ENCODE measurements at regions not wholly inside any gene's neighbourhood (a gene's known extent, or its start where the extent isn't known, plus 50 kb on each side); places are given as distances from the start of the nearest gene placed in this dataset.

DNA sequence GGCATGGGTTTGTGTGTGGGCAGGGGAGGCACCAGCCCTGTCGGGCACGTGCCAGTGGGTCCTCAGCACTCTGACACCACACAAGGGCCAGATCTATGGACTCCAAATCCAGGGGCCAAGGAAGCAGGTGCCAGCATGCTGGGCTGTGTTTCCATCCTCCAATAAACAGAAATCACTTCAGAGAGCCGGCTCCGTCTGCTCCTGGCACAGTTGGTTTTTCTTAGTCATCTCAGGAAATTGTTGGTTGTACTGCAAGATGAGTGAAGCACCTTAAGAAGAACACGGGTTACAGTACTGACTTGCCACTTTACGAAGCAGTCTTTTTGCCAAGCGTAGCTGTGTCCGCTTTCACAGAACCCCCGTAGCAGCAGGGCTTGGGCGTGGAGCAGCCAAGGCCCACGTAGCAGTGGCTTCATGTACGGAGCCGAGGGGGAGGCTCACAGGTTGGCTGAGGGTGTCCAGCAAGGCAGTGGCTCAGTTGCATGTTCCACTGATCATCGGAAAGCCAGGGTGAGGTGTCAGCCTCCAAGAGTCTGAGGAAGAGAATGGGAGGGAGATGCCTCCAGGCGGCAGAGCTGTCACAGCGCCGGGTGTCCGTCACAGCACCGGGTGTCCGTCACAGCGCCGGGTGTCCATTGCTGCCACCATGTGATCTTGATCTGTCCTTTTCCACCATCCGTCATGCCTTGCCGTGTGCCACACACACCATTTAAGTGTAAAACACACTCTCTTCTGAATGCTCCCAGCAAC is 314.9 kb downstream of the CTTN start:
- no peaks in the 10 kb centered on the region for H3K4me1 ChIP-seq (replicated peaks; ENCODE audit: insufficient read depth)
- H3K9me3 ChIP-seq (ENCODE audit: insufficient read depth, low read depth) = no peaks in the 10 kb centered on the region
- H3K4me2 ChIP-seq = no peak overlapping the region
- H3K27ac ChIP-seq = no peak overlapping the region
- no peaks in the 10 kb centered on the region for H3F3A ChIP-seq (ENCODE audit: insufficient read depth, low read depth)
- POLR2A ChIA-PET (ENCODE audit: unreplicated experiment) = no interaction called here
- no peak for DNase-seq
- no peaks in the 10 kb centered on the region for H3K79me2 ChIP-seq (ENCODE audit: low read depth)
- H4K20me1 ChIP-seq (ENCODE audit: insufficient read depth) = peaks cover 15% of the 10 kb centered on the region
- CTCF ChIA-PET = no interaction called here
- H2AFZ ChIP-seq = no peak overlapping the region
- H3K36me3 ChIP-seq (ENCODE audit: low read depth) = no peaks in the 10 kb centered on the region
- intact Hi-C loops (cut with micrococcal nuclease; ENCODE audit: unreplicated experiment) = no loop called here
- BruUV-seq (replicated peaks) = no TSS peak
- no peaks in the 10 kb centered on the region for H3K9me2 ChIP-seq (ENCODE audit: insufficient read depth)
- no peaks in the 10 kb centered on the region for H3K27me3 ChIP-seq (ENCODE audit: insufficient read depth, low read depth)
- no peak overlapping the region for H3K4me3 ChIP-seq
- TF ChIP-seq, protein P1, sequence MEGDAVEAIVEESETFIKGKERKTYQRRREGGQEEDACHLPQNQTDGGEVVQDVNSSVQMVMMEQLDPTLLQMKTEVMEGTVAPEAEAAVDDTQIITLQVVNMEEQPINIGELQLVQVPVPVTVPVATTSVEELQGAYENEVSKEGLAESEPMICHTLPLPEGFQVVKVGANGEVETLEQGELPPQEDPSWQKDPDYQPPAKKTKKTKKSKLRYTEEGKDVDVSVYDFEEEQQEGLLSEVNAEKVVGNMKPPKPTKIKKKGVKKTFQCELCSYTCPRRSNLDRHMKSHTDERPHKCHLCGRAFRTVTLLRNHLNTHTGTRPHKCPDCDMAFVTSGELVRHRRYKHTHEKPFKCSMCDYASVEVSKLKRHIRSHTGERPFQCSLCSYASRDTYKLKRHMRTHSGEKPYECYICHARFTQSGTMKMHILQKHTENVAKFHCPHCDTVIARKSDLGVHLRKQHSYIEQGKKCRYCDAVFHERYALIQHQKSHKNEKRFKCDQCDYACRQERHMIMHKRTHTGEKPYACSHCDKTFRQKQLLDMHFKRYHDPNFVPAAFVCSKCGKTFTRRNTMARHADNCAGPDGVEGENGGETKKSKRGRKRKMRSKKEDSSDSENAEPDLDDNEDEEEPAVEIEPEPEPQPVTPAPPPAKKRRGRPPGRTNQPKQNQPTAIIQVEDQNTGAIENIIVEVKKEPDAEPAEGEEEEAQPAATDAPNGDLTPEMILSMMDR (conservative IDR thresholded peaks at IDR 0.05) = no peak
- TF ChIP-seq EZH2 (IDR thresholded peaks at IDR 0.05; ENCODE audit: low read depth) = no peak

DNA sequence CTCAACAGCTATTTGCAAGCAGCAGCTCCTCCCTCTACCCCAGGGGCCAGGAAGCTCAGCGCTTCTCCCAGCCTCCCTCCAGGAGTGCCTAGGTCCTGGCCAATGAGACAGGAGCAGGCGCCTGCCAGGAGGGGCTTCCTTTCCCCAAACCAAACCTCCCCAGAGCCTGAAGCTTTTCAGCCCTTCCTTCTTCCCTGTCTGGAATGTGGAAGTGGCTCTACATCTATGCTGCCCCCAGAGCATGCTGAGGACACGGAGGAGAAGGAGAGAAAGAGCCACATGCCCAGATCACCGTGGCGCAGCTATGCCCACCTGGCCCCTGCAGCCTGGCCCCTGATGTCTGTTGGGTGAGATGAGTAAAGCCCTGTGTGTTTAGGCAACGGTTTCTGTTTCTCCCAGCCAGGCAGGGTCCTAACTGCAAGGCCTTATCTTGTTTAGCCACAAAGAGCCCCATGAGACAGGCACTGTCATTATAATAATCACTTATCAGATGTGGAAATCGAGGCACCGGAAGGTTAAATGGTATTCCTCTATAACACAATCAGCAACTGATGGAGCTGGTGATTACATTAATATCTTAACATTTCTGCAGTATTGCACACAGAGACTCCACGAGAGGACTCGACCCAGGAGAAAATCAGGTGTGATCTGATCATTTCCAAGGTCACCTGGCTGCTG is 315.8 kb downstream of the CTTN start:
- H3K27me3 ChIP-seq (ENCODE audit: insufficient read depth, low read depth) = no peaks in the 10 kb centered on the region
- no peaks in the 10 kb centered on the region for H3K79me2 ChIP-seq (ENCODE audit: low read depth)
- no peaks in the 10 kb centered on the region for H3K4me1 ChIP-seq (replicated peaks; ENCODE audit: insufficient read depth)
- H3K4me2 ChIP-seq = no peak overlapping the region
- H3F3A ChIP-seq (ENCODE audit: insufficient read depth, low read depth) = no peaks in the 10 kb centered on the region
- H3K4me3 ChIP-seq = no peak overlapping the region
- no peaks in the 10 kb centered on the region for H3K9me2 ChIP-seq (ENCODE audit: insufficient read depth)
- H3K36me3 ChIP-seq (ENCODE audit: low read depth) = no peaks in the 10 kb centered on the region
- no peak for DNase-seq
- H3K27ac ChIP-seq = no peak overlapping the region
- ChIA-PET CTCF (no interaction called here), POLR2A (ENCODE audit: unreplicated experiment) (no interaction called here)
- no peak overlapping the region for H2AFZ ChIP-seq
- intact Hi-C loops (cut with micrococcal nuclease; ENCODE audit: unreplicated experiment) = no loop called here
- BruUV-seq (replicated peaks) = no TSS peak
- no peak for TF ChIP-seq EZH2 (IDR thresholded peaks at IDR 0.05; ENCODE audit: low read depth)
- TF ChIP-seq, protein P1 (conservative IDR thresholded peaks at IDR 0.05) = no peak
- peaks cover 15% of the 10 kb centered on the region for H4K20me1 ChIP-seq (ENCODE audit: insufficient read depth)
- no peaks in the 10 kb centered on the region for H3K9me3 ChIP-seq (ENCODE audit: insufficient read depth, low read depth)

DNA sequence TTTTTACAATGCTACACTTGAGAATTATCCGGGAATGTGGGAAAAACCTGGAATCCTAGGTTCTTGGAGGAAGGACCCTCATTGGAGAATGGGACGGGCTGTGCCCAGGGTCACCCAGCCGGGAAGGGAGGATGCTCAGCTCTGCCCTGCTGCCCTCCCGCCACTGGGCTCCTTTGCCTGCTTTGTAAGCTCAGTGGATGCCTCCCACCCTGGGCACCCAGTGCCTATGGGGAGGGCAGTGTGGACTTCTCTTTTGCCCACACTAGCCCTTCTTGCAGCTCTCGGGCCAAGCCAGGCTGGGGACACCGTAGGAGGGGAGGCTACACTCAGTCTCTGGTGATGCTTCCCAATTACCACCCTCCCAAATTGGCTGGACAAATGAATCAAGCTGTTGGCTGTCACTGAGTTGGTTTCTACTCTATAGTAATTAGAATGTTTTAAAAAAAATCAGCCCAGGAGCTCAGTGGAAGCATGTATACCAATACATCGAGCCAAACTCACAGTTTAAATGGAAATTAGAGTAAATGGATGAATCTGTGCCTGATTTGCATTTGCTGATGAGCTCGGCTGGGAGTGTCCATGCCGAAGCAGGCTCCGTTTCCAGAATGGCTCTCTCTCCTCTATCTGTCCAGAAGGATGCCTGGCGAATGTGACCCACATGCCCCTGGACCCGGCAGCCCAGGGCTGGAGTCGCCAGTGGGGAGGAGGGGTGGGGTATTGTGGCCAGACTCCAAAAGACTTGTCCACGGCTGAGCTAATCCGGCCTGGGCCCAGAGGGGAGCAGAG is 317.0 kb downstream of the CTTN start:
- Histone ChIP-seq H3K27me3 (ENCODE audit: insufficient read depth, low read depth) (no peaks in the 10 kb centered on the region), H3K4me3 (no peak overlapping the region), H3K4me1 (replicated peaks; ENCODE audit: insufficient read depth) (no peaks in the 10 kb centered on the region), H3K36me3 (ENCODE audit: low read depth) (no peaks in the 10 kb centered on the region), H3K79me2 (ENCODE audit: low read depth) (no peaks in the 10 kb centered on the region), H3K27ac (no peak overlapping the region), H3F3A (ENCODE audit: insufficient read depth, low read depth) (no peaks in the 10 kb centered on the region), H4K20me1 (ENCODE audit: insufficient read depth) (peaks cover 13% of the 10 kb centered on the region), H3K4me2 (no peak overlapping the region), H3K9me3 (ENCODE audit: insufficient read depth, low read depth) (no peaks in the 10 kb centered on the region), H3K9me2 (ENCODE audit: insufficient read depth) (no peaks in the 10 kb centered on the region), H2AFZ (no peak overlapping the region)
- no peak for TF ChIP-seq EZH2 (IDR thresholded peaks at IDR 0.05; ENCODE audit: low read depth)
- TF ChIP-seq, protein P1 (conservative IDR thresholded peaks at IDR 0.05) = no peak
- no TSS peak for BruUV-seq (replicated peaks)
- CTCF ChIA-PET = no interaction called here
- POLR2A ChIA-PET (ENCODE audit: unreplicated experiment) = no interaction called here
- intact Hi-C loops (cut with micrococcal nuclease; ENCODE audit: unreplicated experiment) = no loop called here
- no peak for DNase-seq
